Glomerular visceral epithelial cell (primary cell): ENCODE measurements at regions not wholly inside any gene's neighbourhood (a gene's known extent, or its start where the extent isn't known, plus 50 kb on each side); places are given as distances from the start of the nearest gene placed in this dataset.

Experiments
- DNase-seq: peaks from one replicate; pipeline ENCODE4 v3.0.0-alpha.2; 2016; ENCODE audit errors: extremely low spot score

- DNase-seq, result no peak
These were observed 63.7 kb upstream of the AMZ2 start for GRCh38 chr17:68184141-68184571.

GRCh38 chr17:68184816-68185436 is 62.9 kb upstream of the AMZ2 start:
- no peak for DNase-seq

GRCh38 chr17:68185820-68186219 is 62.0 kb upstream of the AMZ2 start:
- no peak for DNase-seq

- DNase-seq, result no peak
These were observed 57.3 kb upstream of the AMZ2 start for GRCh38 chr17:68190495-68190894.

- no peak for DNase-seq
These were observed 52.0 kb upstream of the AMZ2 start for GRCh38 chr17:68195667-68196393.

- no peak for DNase-seq
These were observed 51.3 kb upstream of the AMZ2 start for GRCh38 chr17:68196394-68197090.

GRCh38 chr17:68197091-68197996 is 50.5 kb upstream of the AMZ2 start:
- no peak for DNase-seq

- DNase-seq, result no peak
These were observed 49.6 kb upstream of the AMZ2 start for GRCh38 chr17:68197997-68198930.
